ENCODE measurements at regions not wholly inside any gene's neighbourhood (a gene's known extent, or its start where the extent isn't known, plus 50 kb on each side); places are given as distances from the start of the nearest gene placed in this dataset.

- Mint-ChIP-seq H3K27me3 (ENCODE audit: insufficient read depth) (no peaks in the 10 kb centered on the region), H3K4me3 (no peak overlapping the region), H3K36me3 (ENCODE audit: low read depth) (no peaks in the 10 kb centered on the region), H3K27ac (no peak overlapping the region), H3K4me1 (ENCODE audit: low read depth) (peaks cover 6% of the 10 kb centered on the region), H3K9me3 (no peaks in the 10 kb centered on the region)
- TF ChIP-seq CTCF (IDR thresholded peaks at IDR 0.05), result no peak
- DNase-seq, result no peak
Observed at GRCh38 chr12:114846771-114847170, 162.8 kb upstream of the TBX3 start.

GRCh38 chr12:114841557-114842251, 157.7 kb upstream of the TBX3 start:
- Mint-ChIP-seq H3K27ac (no peak overlapping the region), H3K4me1 (ENCODE audit: low read depth) (no peaks in the 10 kb centered on the region), H3K4me3 (no peak overlapping the region), H3K36me3 (ENCODE audit: low read depth) (no peaks in the 10 kb centered on the region), H3K9me3 (no peaks in the 10 kb centered on the region), H3K27me3 (ENCODE audit: insufficient read depth) (no peaks in the 10 kb centered on the region)
- no peak for DNase-seq
- TF ChIP-seq CTCF (IDR thresholded peaks at IDR 0.05), result no peak

GRCh38 chr12:114838480-114838879, 154.5 kb upstream of the TBX3 start:
- Mint-ChIP-seq H3K27me3 (ENCODE audit: insufficient read depth) (no peaks in the 10 kb centered on the region), H3K27ac (no peak overlapping the region), H3K36me3 (ENCODE audit: low read depth) (peaks cover 9% of the 10 kb centered on the region; the same call in 1 of the 2 replicates), H3K4me3 (no peak overlapping the region), H3K4me1 (ENCODE audit: low read depth) (peaks cover 20% of the 10 kb centered on the region), H3K9me3 (peaks cover 10% of the 10 kb centered on the region)
- no peak for DNase-seq
- TF ChIP-seq CTCF (IDR thresholded peaks at IDR 0.05), result no peak

GRCh38 chr12:114836609-114837008, 152.6 kb upstream of the TBX3 start:
- no peak for TF ChIP-seq CTCF (IDR thresholded peaks at IDR 0.05)
- H3K4me1 Mint-ChIP-seq (ENCODE audit: low read depth), result peaks cover 22% of the 10 kb centered on the region
- H3K9me3 Mint-ChIP-seq, result peaks cover 10% of the 10 kb centered on the region
- peaks cover 9% of the 10 kb centered on the region; the same call in 1 of the 2 replicates for H3K36me3 Mint-ChIP-seq (ENCODE audit: low read depth)
- no peaks in the 10 kb centered on the region for H3K27me3 Mint-ChIP-seq (ENCODE audit: insufficient read depth)
- H3K4me3 Mint-ChIP-seq, result no peak overlapping the region
- H3K27ac Mint-ChIP-seq, result no peak overlapping the region
- DNase-seq, result no peak

GRCh38 chr12:114835031-114835430, 151.1 kb upstream of the TBX3 start:
- TF ChIP-seq CTCF (IDR thresholded peaks at IDR 0.05), result no peak
- H3K27ac Mint-ChIP-seq, result peak overlapping the region; percentile 84
- H3K4me1 Mint-ChIP-seq (ENCODE audit: low read depth), result peaks cover 22% of the 10 kb centered on the region
- H3K9me3 Mint-ChIP-seq, result peaks cover 10% of the 10 kb centered on the region
- peak; percentile 51 for DNase-seq
- H3K27me3 Mint-ChIP-seq (ENCODE audit: insufficient read depth), result no peaks in the 10 kb centered on the region
- H3K36me3 Mint-ChIP-seq (ENCODE audit: low read depth), result peaks cover 9% of the 10 kb centered on the region; the same call in 1 of the 2 replicates
- peak overlapping the region; percentile 67; the same call in 1 of the 2 replicates for H3K4me3 Mint-ChIP-seq
